ENCODE measurements at regions not wholly inside any gene's neighbourhood (a gene's known extent, or its start where the extent isn't known, plus 50 kb on each side); places are given as distances from the start of the nearest gene placed in this dataset.
"Not testable (repeated sequence)": the region's sequence is repeated elsewhere in the genome, so short reads cannot be mapped to it uniquely, and the experiment has no call there.

DNA sequence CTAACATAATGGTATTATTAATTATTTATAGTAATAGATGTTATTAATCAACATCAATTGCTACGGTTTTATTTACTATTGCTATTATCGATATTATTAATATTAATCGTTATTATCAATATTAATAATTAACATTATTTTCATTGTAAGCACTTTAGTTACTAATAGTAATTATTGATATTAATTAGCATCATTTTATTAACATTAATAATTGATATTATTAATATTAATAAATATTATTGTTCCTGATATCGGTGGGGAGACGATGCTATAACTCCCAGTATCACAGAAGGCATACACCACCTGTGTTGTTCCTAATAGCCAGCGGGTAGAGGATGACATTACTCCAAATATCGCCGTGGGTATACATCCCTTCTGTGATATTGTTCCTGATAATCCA, 335.5 kb downstream of the MEX3B start:
- intact Hi-C loops (cut with DNase I): no loop called here
- Histone ChIP-seq H3K4me1 (ENCODE audit: insufficient read depth) (no peaks in the 10 kb centered on the region), H3K36me3 (no peaks in the 10 kb centered on the region), H3K4me3 (no peak overlapping the region), H3K27ac (no peak overlapping the region), H3K27me3 (no peaks in the 10 kb centered on the region), H3K9me3 (no peaks in the 10 kb centered on the region)
- 94 to 96% (median 95%) methylated on average over 8 of the region's 8 CpGs for WGBS, 3 donors
- TF ChIP-seq POLR2A (IDR thresholded peaks at IDR 0.05) (no peak), EP300 (IDR thresholded peaks at IDR 0.05) (no peak)
- TF ChIP-seq, protein P1, sequence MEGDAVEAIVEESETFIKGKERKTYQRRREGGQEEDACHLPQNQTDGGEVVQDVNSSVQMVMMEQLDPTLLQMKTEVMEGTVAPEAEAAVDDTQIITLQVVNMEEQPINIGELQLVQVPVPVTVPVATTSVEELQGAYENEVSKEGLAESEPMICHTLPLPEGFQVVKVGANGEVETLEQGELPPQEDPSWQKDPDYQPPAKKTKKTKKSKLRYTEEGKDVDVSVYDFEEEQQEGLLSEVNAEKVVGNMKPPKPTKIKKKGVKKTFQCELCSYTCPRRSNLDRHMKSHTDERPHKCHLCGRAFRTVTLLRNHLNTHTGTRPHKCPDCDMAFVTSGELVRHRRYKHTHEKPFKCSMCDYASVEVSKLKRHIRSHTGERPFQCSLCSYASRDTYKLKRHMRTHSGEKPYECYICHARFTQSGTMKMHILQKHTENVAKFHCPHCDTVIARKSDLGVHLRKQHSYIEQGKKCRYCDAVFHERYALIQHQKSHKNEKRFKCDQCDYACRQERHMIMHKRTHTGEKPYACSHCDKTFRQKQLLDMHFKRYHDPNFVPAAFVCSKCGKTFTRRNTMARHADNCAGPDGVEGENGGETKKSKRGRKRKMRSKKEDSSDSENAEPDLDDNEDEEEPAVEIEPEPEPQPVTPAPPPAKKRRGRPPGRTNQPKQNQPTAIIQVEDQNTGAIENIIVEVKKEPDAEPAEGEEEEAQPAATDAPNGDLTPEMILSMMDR (IDR thresholded peaks at IDR 0.05): no peak
- DNase-seq: no peak

GRCh38 chr15:81706816-81707346, 332.9 kb upstream of the TMC3 start:
- WGBS, 3 donors: 68 to 72% (median 68%) methylated on average over 3 of the region's 3 CpGs
- H3K4me1 ChIP-seq (ENCODE audit: insufficient read depth); intact Hi-C loops (cut with DNase I); H3K27me3 ChIP-seq; H3K36me3 ChIP-seq; H3K9me3 ChIP-seq; DNase-seq; H3K27ac ChIP-seq; H3K4me3 ChIP-seq: not testable (repeated sequence)

DNA sequence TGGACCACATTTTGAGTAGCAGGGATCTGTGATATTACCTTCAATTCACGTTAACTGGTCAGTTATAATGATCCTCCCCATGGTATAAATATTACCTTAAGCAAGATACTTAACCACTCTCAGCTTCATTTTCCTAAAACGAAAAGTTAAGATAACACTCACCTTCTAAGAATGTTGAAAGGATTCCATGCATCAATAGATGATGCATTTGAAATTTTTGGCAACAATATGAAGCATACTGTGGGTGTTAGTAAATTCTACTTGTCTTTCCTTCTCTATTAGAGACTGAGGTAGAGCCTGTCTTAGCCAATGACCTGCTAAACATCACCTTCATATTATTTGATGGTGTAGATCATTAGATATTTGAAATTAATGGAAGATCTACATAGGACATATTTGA, 331.7 kb upstream of the TMC3 start:
- 60 to 68% (median 60%) methylated on average over 2 of the region's 2 CpGs for WGBS, 3 donors

GRCh38 chr15:81686021-81686420, 312.0 kb upstream of the TMC3 start:
- intact Hi-C loops (cut with DNase I): no loop called here
- H3K9me3 ChIP-seq: no peaks in the 10 kb centered on the region

More for the DNA sequence above, 331.7 kb upstream of the TMC3 start:
- H3K27ac ChIP-seq; intact Hi-C loops (cut with DNase I); H3K36me3 ChIP-seq; H3K4me3 ChIP-seq; DNase-seq; H3K9me3 ChIP-seq; H3K4me1 ChIP-seq (ENCODE audit: insufficient read depth); H3K27me3 ChIP-seq: not testable (repeated sequence)

GRCh38 chr15:81685237-81685636, 311.2 kb upstream of the TMC3 start:
- intact Hi-C loops (cut with DNase I): no loop called here
- Histone ChIP-seq H3K27me3 (no peaks in the 10 kb centered on the region), H3K27ac (no peak overlapping the region), H3K4me1 (ENCODE audit: insufficient read depth) (no peaks in the 10 kb centered on the region), H3K9me3 (no peaks in the 10 kb centered on the region), H3K36me3 (no peaks in the 10 kb centered on the region), H3K4me3 (no peak overlapping the region)
- TF ChIP-seq EP300 (IDR thresholded peaks at IDR 0.05): no peak
- TF ChIP-seq, protein P1 (IDR thresholded peaks at IDR 0.05): no peak
- TF ChIP-seq POLR2A (IDR thresholded peaks at IDR 0.05): no peak
- no peak for DNase-seq

More at GRCh38 chr15:81686021-81686420, 312.0 kb upstream of the TMC3 start:
- H3K4me3 ChIP-seq: no peak overlapping the region
- no peak for DNase-seq
- no peaks in the 10 kb centered on the region for H3K27me3 ChIP-seq
- no peaks in the 10 kb centered on the region for H3K4me1 ChIP-seq (ENCODE audit: insufficient read depth)
- TF ChIP-seq EP300 (IDR thresholded peaks at IDR 0.05) (no peak), POLR2A (IDR thresholded peaks at IDR 0.05) (no peak)
- TF ChIP-seq, protein P1 (IDR thresholded peaks at IDR 0.05): no peak
- no peaks in the 10 kb centered on the region for H3K36me3 ChIP-seq
- WGBS, 3 donors: 74 to 95% (median 85%) methylated on average over 4 of the region's 4 CpGs
- no peak overlapping the region for H3K27ac ChIP-seq

DNA sequence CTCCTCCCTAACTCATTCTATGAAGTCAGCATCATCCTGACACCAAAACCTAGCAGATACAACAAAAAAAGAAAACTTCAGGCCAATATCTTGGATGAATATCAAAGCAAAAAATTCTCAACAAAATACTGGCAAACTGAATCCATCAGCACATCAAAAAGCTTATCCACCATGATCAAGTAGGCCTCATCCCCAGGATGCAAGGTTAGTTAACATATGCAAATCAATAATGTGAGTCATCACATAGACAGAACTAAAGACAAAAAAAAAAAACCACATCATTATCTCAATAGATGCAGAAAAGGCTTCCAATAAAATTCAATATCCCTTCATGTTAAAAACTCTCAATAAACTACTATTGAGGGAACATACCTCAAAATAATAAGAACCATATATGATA, 306.8 kb upstream of the TMC3 start:
- TF ChIP-seq, protein P1 (IDR thresholded peaks at IDR 0.05): no peak
- no peak for TF ChIP-seq POLR2A (IDR thresholded peaks at IDR 0.05)
- TF ChIP-seq EP300 (IDR thresholded peaks at IDR 0.05): no peak
- Histone ChIP-seq H3K4me3 (no peak overlapping the region), H3K27ac (no peak overlapping the region), H3K36me3 (no peaks in the 10 kb centered on the region), H3K9me3 (no peaks in the 10 kb centered on the region), H3K27me3 (no peaks in the 10 kb centered on the region), H3K4me1 (ENCODE audit: insufficient read depth) (no peaks in the 10 kb centered on the region)
- no peak for DNase-seq
- intact Hi-C loops (cut with DNase I): no loop called here
